HT1080 (cell line): ENCODE measurements at regions not wholly inside any gene's neighbourhood (a gene's known extent, or its start where the extent isn't known, plus 50 kb on each side); places are given as distances from the start of the nearest gene placed in this dataset.
A peak's percentile ranks its signal among the peaks of the same experiment; 100 is the strongest.
"Not testable (repeated sequence)": the region's sequence is repeated elsewhere in the genome, so short reads cannot be mapped to it uniquely, and the experiment has no call there.

Source experiments
- DNase-seq: peaks from one replicate; pipeline ENCODE4 v3.0.0-alpha.2; 2015; ENCODE audit warnings: low read depth

- DNase-seq: no peak
Observed at GRCh38 chr18:39276764-39277163, 1711.2 kb upstream of the CELF4 start.

- peak; percentile 15 for DNase-seq
Observed at GRCh38 chr18:39274535-39274934, 1708.9 kb upstream of the CELF4 start.

GRCh38 chr18:39272230-39272629, 1706.6 kb upstream of the CELF4 start:
- DNase-seq: no peak

- DNase-seq: no peak
Observed at GRCh38 chr18:39271654-39272053, 1706.1 kb upstream of the CELF4 start.

- no peak for DNase-seq
Observed at GRCh38 chr18:39260565-39260964, 1695.0 kb upstream of the CELF4 start.

- DNase-seq: no peak
Observed at GRCh38 chr18:39259736-39260135, 1694.1 kb upstream of the CELF4 start.

- DNase-seq: no peak
Observed at GRCh38 chr18:39244242-39244641, 1678.6 kb upstream of the CELF4 start.

GRCh38 chr18:39241534-39241933, 1675.9 kb upstream of the CELF4 start:
- no peak for DNase-seq

- no peak for DNase-seq
Observed at GRCh38 chr18:39238981-39239660, 1673.5 kb upstream of the CELF4 start.

GRCh38 chr18:39235118-39235719, 1669.6 kb upstream of the CELF4 start:
- no peak for DNase-seq

GRCh38 chr18:39232937-39233336, 1667.3 kb upstream of the CELF4 start:
- DNase-seq: no peak

- DNase-seq: no peak
Observed at GRCh38 chr18:39232490-39232889, 1666.9 kb upstream of the CELF4 start.

- DNase-seq: no peak
Observed at GRCh38 chr18:39230086-39230803, 1664.6 kb upstream of the CELF4 start.

GRCh38 chr18:39227769-39228168, 1662.2 kb upstream of the CELF4 start:
- DNase-seq: not testable (repeated sequence)

GRCh38 chr18:39225373-39225772, 1659.8 kb upstream of the CELF4 start:
- DNase-seq: no peak

GRCh38 chr18:39223283-39223682, 1657.7 kb upstream of the CELF4 start:
- no peak for DNase-seq

- no peak for DNase-seq
Observed at GRCh38 chr18:39215920-39216319, 1650.3 kb upstream of the CELF4 start.

- DNase-seq: no peak
Observed at GRCh38 chr18:39211461-39211860, 1645.9 kb upstream of the CELF4 start.

- no peak for DNase-seq
Observed at GRCh38 chr18:39209173-39209572, 1643.6 kb upstream of the CELF4 start.

GRCh38 chr18:39208729-39209128, 1643.1 kb upstream of the CELF4 start:
- no peak for DNase-seq

- DNase-seq: no peak
Observed at GRCh38 chr18:39208190-39208589, 1642.6 kb upstream of the CELF4 start.

GRCh38 chr18:39206398-39207103, 1641.0 kb upstream of the CELF4 start:
- not testable (repeated sequence) for DNase-seq
